ENCODE measurements at regions not wholly inside any gene's neighbourhood (a gene's known extent, or its start where the extent isn't known, plus 50 kb on each side); places are given as distances from the start of the nearest gene placed in this dataset.

DNA sequence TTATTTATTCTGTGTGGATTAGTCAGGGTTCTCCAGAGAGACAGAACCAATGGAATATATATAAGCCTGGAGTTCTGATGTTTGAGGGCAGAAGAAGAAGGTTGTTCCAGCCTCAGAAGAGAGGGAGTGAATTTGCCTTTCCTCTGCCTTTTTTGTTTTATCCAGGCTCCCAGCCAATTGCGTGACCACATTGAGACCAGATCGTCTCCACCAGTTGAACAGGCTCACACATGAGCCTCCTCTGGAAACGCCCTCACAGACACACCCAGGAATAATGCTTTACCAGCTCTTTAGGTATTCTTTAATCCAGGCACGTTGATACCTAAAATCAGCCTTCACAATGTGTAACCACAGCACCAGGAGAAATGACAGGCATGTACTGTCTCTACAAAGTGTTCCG, 923.1 kb downstream of the TBL1XR1 start:
- no peaks in the 10 kb centered on the region for H3K36me3 ChIP-seq
- intact Hi-C loops (cut with DNase I) = no loop called here
- no peak overlapping the region for H3K27ac ChIP-seq
- no peak overlapping the region for H3K4me3 ChIP-seq
- H3K9me3 ChIP-seq = peaks cover 0 to 16% (median 0%) of the 10 kb centered on the region in 11 donors
- H3K27me3 ChIP-seq = no peaks in the 10 kb centered on the region
- DNase-seq (no peak), ATAC-seq (no peak)
- no peaks in the 10 kb centered on the region for H3K4me1 ChIP-seq
- 65 to 68% methylated on average over 5 of the region's 5 CpGs for WGBS, 2 donors
- TF ChIP-seq, protein P1, sequence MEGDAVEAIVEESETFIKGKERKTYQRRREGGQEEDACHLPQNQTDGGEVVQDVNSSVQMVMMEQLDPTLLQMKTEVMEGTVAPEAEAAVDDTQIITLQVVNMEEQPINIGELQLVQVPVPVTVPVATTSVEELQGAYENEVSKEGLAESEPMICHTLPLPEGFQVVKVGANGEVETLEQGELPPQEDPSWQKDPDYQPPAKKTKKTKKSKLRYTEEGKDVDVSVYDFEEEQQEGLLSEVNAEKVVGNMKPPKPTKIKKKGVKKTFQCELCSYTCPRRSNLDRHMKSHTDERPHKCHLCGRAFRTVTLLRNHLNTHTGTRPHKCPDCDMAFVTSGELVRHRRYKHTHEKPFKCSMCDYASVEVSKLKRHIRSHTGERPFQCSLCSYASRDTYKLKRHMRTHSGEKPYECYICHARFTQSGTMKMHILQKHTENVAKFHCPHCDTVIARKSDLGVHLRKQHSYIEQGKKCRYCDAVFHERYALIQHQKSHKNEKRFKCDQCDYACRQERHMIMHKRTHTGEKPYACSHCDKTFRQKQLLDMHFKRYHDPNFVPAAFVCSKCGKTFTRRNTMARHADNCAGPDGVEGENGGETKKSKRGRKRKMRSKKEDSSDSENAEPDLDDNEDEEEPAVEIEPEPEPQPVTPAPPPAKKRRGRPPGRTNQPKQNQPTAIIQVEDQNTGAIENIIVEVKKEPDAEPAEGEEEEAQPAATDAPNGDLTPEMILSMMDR (IDR thresholded peaks at IDR 0.05) = no peak

- H3K27me3 ChIP-seq = no peaks in the 10 kb centered on the region
- H3K4me3 ChIP-seq = no peak overlapping the region
- H3K27ac ChIP-seq = no peak overlapping the region
- WGBS, 2 donors = 88 to 90% methylated on average over 8 of the region's 8 CpGs
- intact Hi-C loops (cut with DNase I) = no loop called here
- H3K36me3 ChIP-seq = no peaks in the 10 kb centered on the region
- peaks cover 0 to 32% (median 17%) of the 10 kb centered on the region in 11 donors for H3K9me3 ChIP-seq
- H3K4me1 ChIP-seq = no peaks in the 10 kb centered on the region
- ATAC-seq (no peak), DNase-seq (no peak)
- TF ChIP-seq, protein P1 (IDR thresholded peaks at IDR 0.05) = no peak
Observed at GRCh38 chr3:176262071-176262470, 935.2 kb downstream of the TBL1XR1 start.

DNA sequence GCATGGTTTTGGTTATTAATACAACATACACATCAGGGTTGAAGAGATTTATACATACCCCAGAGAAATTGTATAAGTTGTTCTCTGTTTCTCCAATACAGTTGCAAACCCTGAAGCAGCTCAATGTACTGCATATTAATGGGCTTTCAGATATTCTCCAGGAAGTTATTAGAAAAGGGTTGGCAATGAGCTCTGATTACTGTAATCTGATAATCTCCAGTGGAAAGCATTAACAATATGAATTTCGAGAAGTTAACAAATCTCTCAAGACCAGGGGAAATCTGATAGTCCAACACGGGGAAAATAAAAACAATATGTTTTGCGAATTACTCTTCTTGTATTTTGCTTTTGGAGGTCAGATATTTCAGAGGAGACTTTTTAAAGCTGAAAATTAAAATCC, 950.1 kb downstream of the TBL1XR1 start:
- intact Hi-C loops (cut with DNase I) = no loop called here
- WGBS, 2 donors = 65 to 72% methylated on average over 3 of the region's 3 CpGs
- no peak overlapping the region for H3K4me3 ChIP-seq
- no peaks in the 10 kb centered on the region for H3K36me3 ChIP-seq
- H3K9me3 ChIP-seq = peaks cover 0 to 9% (median 0%) of the 10 kb centered on the region in 11 donors
- ATAC-seq = no peak
- TF ChIP-seq, protein P1 (IDR thresholded peaks at IDR 0.05) = no peak
- no peak overlapping the region for H3K27ac ChIP-seq
- H3K4me1 ChIP-seq = no peaks in the 10 kb centered on the region
- no peak for DNase-seq
- H3K27me3 ChIP-seq = no peaks in the 10 kb centered on the region

GRCh38 chr3:176219970-176220369, 977.3 kb downstream of the TBL1XR1 start:
- H3K4me3 ChIP-seq = no peak overlapping the region
- no peak for ATAC-seq
- H3K9me3 ChIP-seq = peaks cover 0 to 9% (median 0%) of the 10 kb centered on the region in 11 donors
- H3K4me1 ChIP-seq = no peaks in the 10 kb centered on the region
- no peaks in the 10 kb centered on the region for H3K36me3 ChIP-seq
- H3K27me3 ChIP-seq = no peaks in the 10 kb centered on the region
- intact Hi-C loops (cut with DNase I) = no loop called here
- WGBS, 2 donors = 74 to 77% methylated on average over 4 of the region's 4 CpGs
- TF ChIP-seq, protein P1 (IDR thresholded peaks at IDR 0.05) = no peak
- no peak for DNase-seq
- no peak overlapping the region for H3K27ac ChIP-seq

All from heart right ventricle (tissue), 16 donors.